Prostate gland (tissue), 2 donors: ENCODE measurements at regions not wholly inside any gene's neighbourhood (a gene's known extent, or its start where the extent isn't known, plus 50 kb on each side); places are given as distances from the start of the nearest gene placed in this dataset.

Source experiments
- CTCF ChIP-seq, 4 experiments: fragments of 200-600 bp in 2 of 4; fragments of 450-650 bp in 2 of 4; sonication (generic) in 2 of 4; IDR thresholded peaks; 1 replicate in 3 of 4; 2 replicates in 1 of 4; pipeline ENCODE4 v1.5.1; 2016 to 2019; ENCODE audit warnings: antibody characterized with exemption in 4 of 4, mild to moderate bottlenecking in 2 of 4, moderate library complexity in 2 of 4
- POLR2A ChIP-seq: fragments of 450-650 bp; IDR thresholded peaks from one replicate; pipeline ENCODE4 v1.6.1; 2016; ENCODE audit warnings: antibody characterized with exemption, mild to moderate bottlenecking

GRCh38 chr2:83859553-83859952 is 599.5 kb downstream of the SUCLG1 start:
- no peak for TF ChIP-seq POLR2A
- no peak for TF ChIP-seq CTCF (IDR thresholded peaks at IDR 0.05)
